Ascending aorta (tissue), 2 donors: ENCODE measurements at regions not wholly inside any gene's neighbourhood (a gene's known extent, or its start where the extent isn't known, plus 50 kb on each side); places are given as distances from the start of the nearest gene placed in this dataset.

Experiments used
- DNase-seq, 2 donors: peaks; one replicate each; pipeline ENCODE4 v3.0.0-alpha.2; 2019; ENCODE audit warnings: low spot score in 2 of 2
- H3K27ac ChIP-seq, 2 donors: fragments of 200-600 bp; sonication (generic); one replicate each; pipeline ENCODE4 v1.5.1; 2016 to 2017; ENCODE audit warnings: mild to moderate bottlenecking in 1 of 2
- H3K27me3 ChIP-seq: fragments of 200-600 bp; sonication (generic); one replicate; pipeline ENCODE4 v1.5.1; 2017
- H3K36me3 ChIP-seq, 2 donors: fragments of 200-600 bp; sonication (generic); one replicate each; pipeline ENCODE4 v1.5.1; 2016
- H3K4me1 ChIP-seq, 2 donors: fragments of 200-600 bp; sonication (generic); one replicate each; pipeline ENCODE4 v1.5.1; 2016 to 2017; ENCODE audit warnings: mild to moderate bottlenecking in 1 of 2
- H3K4me3 ChIP-seq, 2 donors: fragments of 200-600 bp; sonication (generic); one replicate each; pipeline ENCODE4 v1.5.1; 2016 to 2017; ENCODE audit warnings: mild to moderate bottlenecking in 1 of 2
- H3K9me3 ChIP-seq, 2 donors: fragments of 200-600 bp; sonication (generic); one replicate each; pipeline ENCODE4 v1.5.1; 2016
- CTCF ChIP-seq, 3 experiments: fragments of 200-600 bp in 2 of 3; fragments of 450-650 bp in 1 of 3; sonication (generic) in 2 of 3; IDR thresholded peaks; one replicate each; pipeline ENCODE4 v1.5.1; 2016 to 2019; ENCODE audit warnings: antibody characterized with exemption in 3 of 3, mild to moderate bottlenecking in 1 of 3, moderate library complexity in 1 of 3
- intact Hi-C: fragments of 100-400 bp; cut with DNase I; formaldehyde crosslinking; loops from one replicate; pipeline ENCODE4 v1.15.1; 2023

- Histone ChIP-seq H3K36me3 (no peaks in the 10 kb centered on the region), H3K27me3 (no peaks in the 10 kb centered on the region), H3K4me3 (no peak overlapping the region), H3K27ac (no peak overlapping the region), H3K4me1 (no peaks in the 10 kb centered on the region), H3K9me3 (peaks cover 0 to 3% of the 10 kb centered on the region in 2 donors)
- DNase-seq, result no peak
- intact Hi-C loops, result no loop called here
- no peak for TF ChIP-seq CTCF (IDR thresholded peaks at IDR 0.05)
Observed at GRCh38 chr18:41666231-41666630, 288.8 kb upstream of the PIK3C3 start.

- Histone ChIP-seq H3K27me3 (no peaks in the 10 kb centered on the region), H3K27ac (no peak overlapping the region), H3K4me3 (no peak overlapping the region), H3K36me3 (no peaks in the 10 kb centered on the region), H3K9me3 (peaks cover 0 to 3% of the 10 kb centered on the region in 2 donors), H3K4me1 (no peaks in the 10 kb centered on the region)
- TF ChIP-seq CTCF (IDR thresholded peaks at IDR 0.05), result no peak
- intact Hi-C loops, result no loop called here
- no peak for DNase-seq
Observed at GRCh38 chr18:41665210-41665609, 289.8 kb upstream of the PIK3C3 start.

GRCh38 chr18:41660654-41661053 is 294.4 kb upstream of the PIK3C3 start:
- no peak for TF ChIP-seq CTCF (IDR thresholded peaks at IDR 0.05)
- DNase-seq, result no peak
- Histone ChIP-seq H3K4me1 (no peaks in the 10 kb centered on the region), H3K27me3 (no peaks in the 10 kb centered on the region), H3K9me3 (peaks cover 0 to 3% of the 10 kb centered on the region in 2 donors), H3K27ac (no peak overlapping the region), H3K4me3 (no peak overlapping the region), H3K36me3 (no peaks in the 10 kb centered on the region)
- intact Hi-C loops, result no loop called here

GRCh38 chr18:41659438-41660130 is 295.4 kb upstream of the PIK3C3 start:
- intact Hi-C loops, result no loop called here
- H3K36me3 ChIP-seq, result no peaks in the 10 kb centered on the region
- no peaks in the 10 kb centered on the region for H3K9me3 ChIP-seq

GRCh38 chr18:41657189-41657588 is 297.8 kb upstream of the PIK3C3 start:
- no peak for TF ChIP-seq CTCF (IDR thresholded peaks at IDR 0.05)

More at GRCh38 chr18:41659438-41660130, 295.4 kb upstream of the PIK3C3 start:
- Histone ChIP-seq H3K27ac (no peak overlapping the region), H3K4me3 (no peak overlapping the region), H3K4me1 (no peaks in the 10 kb centered on the region), H3K27me3 (no peaks in the 10 kb centered on the region)
- DNase-seq, result no peak
- TF ChIP-seq CTCF (IDR thresholded peaks at IDR 0.05), result no peak

GRCh38 chr18:41655074-41655473 is 300.0 kb upstream of the PIK3C3 start:
- H3K27ac ChIP-seq, result no peak overlapping the region
- H3K4me3 ChIP-seq, result no peak overlapping the region
- TF ChIP-seq CTCF (IDR thresholded peaks at IDR 0.05), result no peak
- no peaks in the 10 kb centered on the region for H3K4me1 ChIP-seq
- intact Hi-C loops, result no loop called here
- no peaks in the 10 kb centered on the region for H3K27me3 ChIP-seq
- H3K9me3 ChIP-seq, result no peaks in the 10 kb centered on the region
- H3K36me3 ChIP-seq, result no peaks in the 10 kb centered on the region
- no peak for DNase-seq

More at GRCh38 chr18:41657189-41657588, 297.8 kb upstream of the PIK3C3 start:
- H3K4me1 ChIP-seq, result no peaks in the 10 kb centered on the region
- H3K4me3 ChIP-seq, result no peak overlapping the region
- no peaks in the 10 kb centered on the region for H3K27me3 ChIP-seq
- no peak for DNase-seq
- H3K27ac ChIP-seq, result no peak overlapping the region
- intact Hi-C loops, result no loop called here
- H3K9me3 ChIP-seq, result no peaks in the 10 kb centered on the region
- no peaks in the 10 kb centered on the region for H3K36me3 ChIP-seq
